ENCODE measurements at regions not wholly inside any gene's neighbourhood (a gene's known extent, or its start where the extent isn't known, plus 50 kb on each side); places are given as distances from the start of the nearest gene placed in this dataset.

DNA sequence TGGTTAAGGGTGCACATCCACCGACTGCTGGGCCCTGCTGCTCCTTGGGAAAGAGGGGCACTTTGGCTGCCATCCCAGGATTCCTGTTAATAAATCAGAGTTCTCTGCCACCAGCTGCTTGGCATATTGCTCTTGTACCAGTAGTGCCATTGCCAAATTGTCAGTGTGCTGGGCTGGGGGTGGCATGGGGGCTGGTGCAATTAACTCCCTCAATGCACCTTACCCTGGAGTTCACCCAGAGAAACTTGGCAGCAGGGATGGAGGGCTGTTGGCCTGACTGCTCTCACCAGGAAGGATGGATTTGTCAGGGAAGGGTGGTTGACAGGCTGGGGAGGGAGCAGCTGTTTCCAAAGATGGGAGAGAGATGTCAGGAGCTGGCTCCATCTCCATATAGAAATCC is 94.6 kb upstream of the SKOR2 start:
- ChIA-PET POLR2A (no interaction called here), CTCF (interaction anchor here (1.3 kb wide), 1 partner anchor 58 kb away, joined by 3 read pairs; no protein-coding TSS in a partner anchor)
- Histone ChIP-seq H3K4me2 (no peak overlapping the region), H2AFZ (ENCODE audit: low read depth) (no peak overlapping the region), H3K9me2 (no peaks in the 10 kb centered on the region), H3K27ac (ENCODE audit: low read depth in 2 of 2, low read length in 1 of 2) (no peak overlapping the region), H3K9ac (no peak overlapping the region), H3K4me3 (ENCODE audit: low read depth in 2 of 2, low read length in 1 of 2) (no peak overlapping the region), H3K9me3 (no peaks in the 10 kb centered on the region), H3F3A (replicated peaks; ENCODE audit: insufficient read depth) (no peaks in the 10 kb centered on the region), H3K36me3 (replicated peaks in 1 of 2; ENCODE audit: control insufficient read depth in 1 of 2, insufficient read depth in 2 of 2, low read length in 1 of 2) (no peaks in the 10 kb centered on the region), H3K27me3 (ENCODE audit: insufficient read depth) (no peaks in the 10 kb centered on the region), H3K79me2 (ENCODE audit: insufficient read depth) (no peaks in the 10 kb centered on the region), H4K20me1 (ENCODE audit: insufficient read depth) (no peaks in the 10 kb centered on the region), H3K4me1 (ENCODE audit: control insufficient read depth in 1 of 2, insufficient read depth in 2 of 2, low read depth in 1 of 2, low read length in 1 of 2) (no peaks in the 10 kb centered on the region; a peak in 1 of 4 replicates)
- DNase-seq: no peak
- 17% methylated on average over 1 of the region's 1 CpG for WGBS (ENCODE audit: low lambda C conversion rate)
- no peak for TF ChIP-seq TEAD4 (IDR thresholded peaks at IDR 0.05; ENCODE audit: borderline replicate concordance, insufficient read depth)
- no peak for TF ChIP-seq RCOR1 (IDR thresholded peaks at IDR 0.05; ENCODE audit: low read length)
- no peak for TF ChIP-seq RAD21 (IDR thresholded peaks at IDR 0.05; ENCODE audit: low read length)
- no peak for TF ChIP-seq TAF1 (IDR thresholded peaks at IDR 0.05; ENCODE audit: borderline replicate concordance, low read depth, low read length)
- TF ChIP-seq GABPA (IDR thresholded peaks at IDR 0.05; ENCODE audit: low read depth): no peak
- TF ChIP-seq EP300 (IDR thresholded peaks at IDR 0.05; ENCODE audit: borderline replicate concordance in 1 of 2, low read depth in 1 of 2, low read length in 1 of 2): no peak
- no peak for TF ChIP-seq ELF1 (IDR thresholded peaks at IDR 0.05)
- no peak for TF ChIP-seq FOXM1 (IDR thresholded peaks at IDR 0.05; ENCODE audit: low read depth)
- TF ChIP-seq, protein P1, sequence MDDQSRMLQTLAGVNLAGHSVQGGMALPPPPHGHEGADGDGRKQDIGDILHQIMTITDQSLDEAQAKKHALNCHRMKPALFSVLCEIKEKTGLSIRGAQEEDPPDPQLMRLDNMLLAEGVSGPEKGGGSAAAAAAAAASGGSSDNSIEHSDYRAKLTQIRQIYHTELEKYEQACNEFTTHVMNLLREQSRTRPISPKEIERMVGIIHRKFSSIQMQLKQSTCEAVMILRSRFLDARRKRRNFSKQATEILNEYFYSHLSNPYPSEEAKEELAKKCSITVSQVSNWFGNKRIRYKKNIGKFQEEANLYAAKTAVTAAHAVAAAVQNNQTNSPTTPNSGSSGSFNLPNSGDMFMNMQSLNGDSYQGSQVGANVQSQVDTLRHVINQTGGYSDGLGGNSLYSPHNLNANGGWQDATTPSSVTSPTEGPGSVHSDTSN (IDR thresholded peaks at IDR 0.05): no peak
- no peak for TF ChIP-seq JUND (IDR thresholded peaks at IDR 0.05)
- TF ChIP-seq, protein P2, sequence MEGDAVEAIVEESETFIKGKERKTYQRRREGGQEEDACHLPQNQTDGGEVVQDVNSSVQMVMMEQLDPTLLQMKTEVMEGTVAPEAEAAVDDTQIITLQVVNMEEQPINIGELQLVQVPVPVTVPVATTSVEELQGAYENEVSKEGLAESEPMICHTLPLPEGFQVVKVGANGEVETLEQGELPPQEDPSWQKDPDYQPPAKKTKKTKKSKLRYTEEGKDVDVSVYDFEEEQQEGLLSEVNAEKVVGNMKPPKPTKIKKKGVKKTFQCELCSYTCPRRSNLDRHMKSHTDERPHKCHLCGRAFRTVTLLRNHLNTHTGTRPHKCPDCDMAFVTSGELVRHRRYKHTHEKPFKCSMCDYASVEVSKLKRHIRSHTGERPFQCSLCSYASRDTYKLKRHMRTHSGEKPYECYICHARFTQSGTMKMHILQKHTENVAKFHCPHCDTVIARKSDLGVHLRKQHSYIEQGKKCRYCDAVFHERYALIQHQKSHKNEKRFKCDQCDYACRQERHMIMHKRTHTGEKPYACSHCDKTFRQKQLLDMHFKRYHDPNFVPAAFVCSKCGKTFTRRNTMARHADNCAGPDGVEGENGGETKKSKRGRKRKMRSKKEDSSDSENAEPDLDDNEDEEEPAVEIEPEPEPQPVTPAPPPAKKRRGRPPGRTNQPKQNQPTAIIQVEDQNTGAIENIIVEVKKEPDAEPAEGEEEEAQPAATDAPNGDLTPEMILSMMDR (IDR thresholded peaks at IDR 0.05): no peak
- TF ChIP-seq POLR2AphosphoS5 (IDR thresholded peaks at IDR 0.05; ENCODE audit: low read depth, low read length): no peak
- TF ChIP-seq, protein P3, sequence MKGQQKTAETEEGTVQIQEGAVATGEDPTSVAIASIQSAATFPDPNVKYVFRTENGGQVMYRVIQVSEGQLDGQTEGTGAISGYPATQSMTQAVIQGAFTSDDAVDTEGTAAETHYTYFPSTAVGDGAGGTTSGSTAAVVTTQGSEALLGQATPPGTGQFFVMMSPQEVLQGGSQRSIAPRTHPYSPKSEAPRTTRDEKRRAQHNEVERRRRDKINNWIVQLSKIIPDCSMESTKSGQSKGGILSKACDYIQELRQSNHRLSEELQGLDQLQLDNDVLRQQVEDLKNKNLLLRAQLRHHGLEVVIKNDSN (IDR thresholded peaks at IDR 0.05; ENCODE audit: borderline replicate concordance, low read depth): no peak
- TF ChIP-seq, protein P4, sequence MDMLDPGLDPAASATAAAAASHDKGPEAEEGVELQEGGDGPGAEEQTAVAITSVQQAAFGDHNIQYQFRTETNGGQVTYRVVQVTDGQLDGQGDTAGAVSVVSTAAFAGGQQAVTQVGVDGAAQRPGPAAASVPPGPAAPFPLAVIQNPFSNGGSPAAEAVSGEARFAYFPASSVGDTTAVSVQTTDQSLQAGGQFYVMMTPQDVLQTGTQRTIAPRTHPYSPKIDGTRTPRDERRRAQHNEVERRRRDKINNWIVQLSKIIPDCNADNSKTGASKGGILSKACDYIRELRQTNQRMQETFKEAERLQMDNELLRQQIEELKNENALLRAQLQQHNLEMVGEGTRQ (IDR thresholded peaks at IDR 0.05; ENCODE audit: borderline replicate concordance, low read depth, low read length): no peak
- TF ChIP-seq SMC3 (IDR thresholded peaks at IDR 0.05; ENCODE audit: low read depth, low read length): no peak
- TF ChIP-seq, protein P5, sequence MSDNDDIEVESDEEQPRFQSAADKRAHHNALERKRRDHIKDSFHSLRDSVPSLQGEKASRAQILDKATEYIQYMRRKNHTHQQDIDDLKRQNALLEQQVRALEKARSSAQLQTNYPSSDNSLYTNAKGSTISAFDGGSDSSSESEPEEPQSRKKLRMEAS (IDR thresholded peaks at IDR 0.05; ENCODE audit: low read depth): no peak
- TF ChIP-seq, protein P6, sequence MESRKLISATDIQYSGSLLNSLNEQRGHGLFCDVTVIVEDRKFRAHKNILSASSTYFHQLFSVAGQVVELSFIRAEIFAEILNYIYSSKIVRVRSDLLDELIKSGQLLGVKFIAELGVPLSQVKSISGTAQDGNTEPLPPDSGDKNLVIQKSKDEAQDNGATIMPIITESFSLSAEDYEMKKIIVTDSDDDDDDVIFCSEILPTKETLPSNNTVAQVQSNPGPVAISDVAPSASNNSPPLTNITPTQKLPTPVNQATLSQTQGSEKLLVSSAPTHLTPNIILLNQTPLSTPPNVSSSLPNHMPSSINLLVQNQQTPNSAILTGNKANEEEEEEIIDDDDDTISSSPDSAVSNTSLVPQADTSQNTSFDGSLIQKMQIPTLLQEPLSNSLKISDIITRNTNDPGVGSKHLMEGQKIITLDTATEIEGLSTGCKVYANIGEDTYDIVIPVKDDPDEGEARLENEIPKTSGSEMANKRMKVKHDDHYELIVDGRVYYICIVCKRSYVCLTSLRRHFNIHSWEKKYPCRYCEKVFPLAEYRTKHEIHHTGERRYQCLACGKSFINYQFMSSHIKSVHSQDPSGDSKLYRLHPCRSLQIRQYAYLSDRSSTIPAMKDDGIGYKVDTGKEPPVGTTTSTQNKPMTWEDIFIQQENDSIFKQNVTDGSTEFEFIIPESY (IDR thresholded peaks at IDR 0.05; ENCODE audit: borderline replicate concordance, low read depth): no peak
- no peak for TF ChIP-seq FOSL2 (IDR thresholded peaks at IDR 0.05; ENCODE audit: borderline replicate concordance, low read depth)

Data from SK-N-SH (cell line).